Spleen (tissue), 11 donors: ENCODE measurements at regions not wholly inside any gene's neighbourhood (a gene's known extent, or its start where the extent isn't known, plus 50 kb on each side); places are given as distances from the start of the nearest gene placed in this dataset.

Source experiments
- DNase-seq: peaks from one replicate; pipeline ENCODE4 v3.0.0-alpha.2; 2020
- H3K27ac ChIP-seq, 8 donors: fragments of 200-600 bp; sonication (generic) in 7 of 8; 1 replicate in 4 of 8; 2 replicates in 4 of 8; pipeline versions ENCODE4 v1.5.0 to v1.8.0; 2016 to 2021; ENCODE audit warnings: inconsistent platforms in 4 of 8, mild to moderate bottlenecking in 4 of 8, moderate library complexity in 1 of 8
- H3K27me3 ChIP-seq, 7 donors: fragments of 200-600 bp; sonication (generic) in 6 of 7; replicated peaks in 1 of 7; 1 replicate in 4 of 7; 2 replicates in 3 of 7; pipeline versions ENCODE4 v1.5.0 to v1.8.0; 2016 to 2021; ENCODE audit warnings: inconsistent platforms in 3 of 7, mild to moderate bottlenecking in 1 of 7
- H3K36me3 ChIP-seq, 6 donors: fragments of 200-600 bp; sonication (generic) in 5 of 6; 1 replicate in 4 of 6; 2 replicates in 2 of 6; pipeline versions ENCODE4 v1.5.0 to v1.8.0; 2016 to 2021; ENCODE audit warnings: inconsistent platforms in 2 of 6
- H3K4me1 ChIP-seq, 6 donors: fragments of 200-600 bp; sonication (generic) in 5 of 6; 1 replicate in 3 of 6; 2 replicates in 3 of 6; pipeline versions ENCODE4 v1.5.0 to v1.8.0; 2016 to 2021; ENCODE audit warnings: inconsistent platforms in 3 of 6
- H3K4me3 ChIP-seq, 8 donors: fragments of 200-600 bp; sonication (generic) in 7 of 8; 1 replicate in 4 of 8; 2 replicates in 4 of 8; pipeline versions ENCODE4 v1.5.0 to v1.8.0; 2016 to 2021; ENCODE audit warnings: inconsistent platforms in 4 of 8, mild to moderate bottlenecking in 4 of 8, moderate library complexity in 2 of 8
- H3K9me3 ChIP-seq, 8 donors: fragments of 200-600 bp; sonication (generic) in 7 of 8; 1 replicate in 4 of 8; 2 replicates in 4 of 8; pipeline versions ENCODE4 v1.5.0 to v1.8.0; 2016 to 2021; ENCODE audit warnings: inconsistent platforms in 4 of 8
- POLR2A ChIP-seq, 3 donors: fragments of 450-650 bp; IDR thresholded peaks; one replicate each; pipeline ENCODE4 v1.5.1; 2017; ENCODE audit warnings: antibody characterized with exemption in 3 of 3, mild to moderate bottlenecking in 1 of 3
- POLR2AphosphoS5 ChIP-seq, 3 donors: sonication (generic); formaldehyde crosslinking; IDR thresholded peaks; one replicate each; pipeline ENCODE4 v1.5.1; 2017; ENCODE audit warnings: antibody characterized with exemption in 3 of 3
- WGBS, 5 donors: extraction: QIAGEN DNeasy Blood & Tissue Kit in 3 of 5; methylation state at CpG; one replicate each; pipeline versions ENCODE4 v1.1.5 to v1.1.7; 2013 to 2018; 5-methylcytosine and 5-hydroxymethylcytosine counted together
- intact Hi-C: fragments of 100-400 bp; cut with DNase I; formaldehyde crosslinking; loops from one replicate; pipeline ENCODE4 v1.15.0; 2023; ENCODE audit warnings: low total_unique reads
- TF ChIP-seq, protein P1 (sequence below), 11 experiments: fragments of 200-600 bp in 7 of 11; fragments of 450-650 bp in 4 of 11; sonication (generic) in 4 of 11; IDR thresholded peaks in 8 of 11; conservative IDR thresholded peaks in 3 of 11; 1 replicate in 7 of 11; 2 replicates in 4 of 11; pipeline versions ENCODE4 v1.4.0 to v1.8.0; 2016 to 2021; ENCODE audit warnings: antibody characterized with exemption in 11 of 11, inconsistent platforms in 4 of 11, mild to moderate bottlenecking in 1 of 11
- donor health status: healthy with polysubstance abuse.
- donor health status: DM: no; HTN: no; CAD: no; lungs with moderate emphysema.
- donor health status: DM: no; HTN: no; CAD: no.
- donor health status: Bipolar disorder and iron deficiency.
- donor health status: healthy.
- donor health status: DM: no; HTN: no; CAD: no.
- donor health status: DM: yes; HTN: yes; CAD: no.

DNA sequence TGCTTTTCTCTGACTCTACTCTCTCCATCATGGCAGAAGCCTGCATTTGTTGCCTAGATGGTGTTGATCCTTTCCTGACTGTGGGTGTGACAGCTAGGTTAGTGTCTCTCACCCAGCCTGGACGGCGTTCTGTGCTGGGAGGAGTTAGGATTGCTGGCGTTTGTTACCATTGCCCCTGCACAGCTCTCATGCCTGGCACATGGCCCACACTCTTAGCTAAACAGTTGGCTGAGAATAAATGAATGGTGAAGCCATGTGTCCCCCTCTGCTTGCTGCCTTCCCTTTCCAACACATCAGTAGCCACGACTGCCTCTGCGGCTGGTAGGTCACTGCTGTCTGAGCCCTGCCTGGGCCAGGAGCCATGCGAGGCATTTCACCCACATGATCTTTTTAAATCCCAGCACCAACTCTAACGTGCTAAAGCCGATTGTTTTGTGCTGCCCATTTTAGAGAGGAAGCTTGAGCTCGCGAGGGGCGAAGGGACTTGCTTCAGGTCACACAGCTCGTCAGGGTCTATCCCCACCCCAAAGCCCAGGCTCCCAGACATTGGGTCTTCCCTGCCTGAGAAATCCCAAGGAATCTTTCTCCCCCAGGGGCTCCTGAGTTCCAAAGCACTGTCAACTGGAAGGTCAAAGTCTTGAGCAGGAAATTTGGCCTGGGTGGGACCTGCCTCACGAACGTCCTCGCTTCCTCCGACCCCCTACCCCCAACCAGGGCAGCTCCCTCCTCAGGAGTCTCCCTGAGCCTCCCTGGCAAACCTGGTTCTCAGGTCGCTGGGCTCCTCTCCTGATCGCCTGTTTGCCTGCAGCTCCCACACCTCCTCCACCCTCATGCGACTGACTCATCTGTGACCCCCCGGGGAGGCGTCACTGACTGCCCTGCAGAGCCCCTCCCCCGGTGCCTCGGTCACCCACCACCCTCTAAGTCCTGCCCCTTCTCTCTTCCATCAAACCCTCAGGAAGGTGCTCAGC, 271.7 kb upstream of the C1orf174 start:
- intact Hi-C loops: no loop called here
- peak; percentile 59 for DNase-seq

DNA sequence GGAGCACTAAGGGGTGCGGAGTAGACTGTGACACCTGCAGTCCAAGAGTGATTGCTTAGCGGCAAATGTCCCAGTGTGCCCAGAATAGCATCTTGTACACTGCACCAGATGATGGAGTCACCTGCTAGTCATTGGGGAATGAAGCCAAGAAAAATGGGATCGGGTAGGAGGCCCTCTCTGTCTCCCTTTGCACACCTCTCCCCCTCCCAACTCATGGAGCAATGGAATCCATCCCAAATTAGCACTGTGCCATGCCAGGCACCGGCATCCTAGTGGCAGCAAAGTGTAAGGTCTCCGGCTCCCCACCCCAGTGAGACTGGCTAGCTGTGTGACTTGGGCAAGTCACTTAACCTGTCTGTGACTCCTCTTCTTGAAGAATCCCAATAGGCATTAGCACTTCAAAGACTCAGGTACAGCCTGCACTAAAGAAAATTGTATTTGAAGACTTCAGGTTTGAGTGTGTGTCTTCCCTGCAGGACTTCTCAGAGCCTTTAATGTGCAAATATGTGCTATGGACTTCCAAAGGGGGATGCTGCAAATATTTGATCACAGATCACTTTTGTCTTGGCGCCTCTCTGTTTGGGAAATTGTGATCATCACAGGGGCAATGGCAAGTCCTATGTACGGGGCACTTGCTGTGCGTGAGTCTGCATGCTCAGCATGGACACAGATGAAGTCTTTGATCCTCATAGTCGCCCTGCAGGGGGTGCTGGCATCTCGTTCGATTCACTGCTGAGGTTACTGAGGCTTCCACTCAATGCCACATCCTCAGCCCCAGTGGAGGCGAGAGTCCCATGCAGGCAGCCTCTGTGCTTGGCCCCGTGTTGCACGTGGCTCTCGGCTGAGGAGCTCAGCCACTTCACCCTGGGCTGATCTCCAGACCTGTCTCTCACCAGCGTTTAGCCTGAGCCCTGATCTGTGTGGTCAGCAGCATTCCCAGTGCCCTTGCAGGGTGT, 272.9 kb upstream of the C1orf174 start:
- 46 to 58% (median 55%) methylated on average over 10 to 16 of the region's 16 CpGs for WGBS, 5 donors
- TF ChIP-seq, protein P1, sequence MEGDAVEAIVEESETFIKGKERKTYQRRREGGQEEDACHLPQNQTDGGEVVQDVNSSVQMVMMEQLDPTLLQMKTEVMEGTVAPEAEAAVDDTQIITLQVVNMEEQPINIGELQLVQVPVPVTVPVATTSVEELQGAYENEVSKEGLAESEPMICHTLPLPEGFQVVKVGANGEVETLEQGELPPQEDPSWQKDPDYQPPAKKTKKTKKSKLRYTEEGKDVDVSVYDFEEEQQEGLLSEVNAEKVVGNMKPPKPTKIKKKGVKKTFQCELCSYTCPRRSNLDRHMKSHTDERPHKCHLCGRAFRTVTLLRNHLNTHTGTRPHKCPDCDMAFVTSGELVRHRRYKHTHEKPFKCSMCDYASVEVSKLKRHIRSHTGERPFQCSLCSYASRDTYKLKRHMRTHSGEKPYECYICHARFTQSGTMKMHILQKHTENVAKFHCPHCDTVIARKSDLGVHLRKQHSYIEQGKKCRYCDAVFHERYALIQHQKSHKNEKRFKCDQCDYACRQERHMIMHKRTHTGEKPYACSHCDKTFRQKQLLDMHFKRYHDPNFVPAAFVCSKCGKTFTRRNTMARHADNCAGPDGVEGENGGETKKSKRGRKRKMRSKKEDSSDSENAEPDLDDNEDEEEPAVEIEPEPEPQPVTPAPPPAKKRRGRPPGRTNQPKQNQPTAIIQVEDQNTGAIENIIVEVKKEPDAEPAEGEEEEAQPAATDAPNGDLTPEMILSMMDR (IDR thresholded peaks at IDR 0.05 in 8 of 11, conservative IDR thresholded peaks at IDR 0.05 in 3 of 11): peak in 2 of 11 experiments; percentile 18 to 20
- no peak for TF ChIP-seq POLR2AphosphoS5 (IDR thresholded peaks at IDR 0.05)
- intact Hi-C loops: no loop called here

More for the DNA sequence above, 271.7 kb upstream of the C1orf174 start:
- H3K36me3 ChIP-seq: no peaks in the 10 kb centered on the region
- no peaks in the 10 kb centered on the region for H3K4me1 ChIP-seq
- no peak overlapping the region for H3K27ac ChIP-seq
- no peaks in the 10 kb centered on the region for H3K9me3 ChIP-seq
- TF ChIP-seq POLR2AphosphoS5 (IDR thresholded peaks at IDR 0.05) (no peak), POLR2A (IDR thresholded peaks at IDR 0.05) (no peak)
- TF ChIP-seq, protein P1 (IDR thresholded peaks at IDR 0.05 in 8 of 11, conservative IDR thresholded peaks at IDR 0.05 in 3 of 11): no peak
- H3K4me3 ChIP-seq: no peak overlapping the region
- 52 to 64% (median 59%) methylated on average over 17 to 23 of the region's 23 CpGs for WGBS, 5 donors
- H3K27me3 ChIP-seq: peaks cover 0 to 51% (median 0%) of the 10 kb centered on the region in 7 donors

DNA sequence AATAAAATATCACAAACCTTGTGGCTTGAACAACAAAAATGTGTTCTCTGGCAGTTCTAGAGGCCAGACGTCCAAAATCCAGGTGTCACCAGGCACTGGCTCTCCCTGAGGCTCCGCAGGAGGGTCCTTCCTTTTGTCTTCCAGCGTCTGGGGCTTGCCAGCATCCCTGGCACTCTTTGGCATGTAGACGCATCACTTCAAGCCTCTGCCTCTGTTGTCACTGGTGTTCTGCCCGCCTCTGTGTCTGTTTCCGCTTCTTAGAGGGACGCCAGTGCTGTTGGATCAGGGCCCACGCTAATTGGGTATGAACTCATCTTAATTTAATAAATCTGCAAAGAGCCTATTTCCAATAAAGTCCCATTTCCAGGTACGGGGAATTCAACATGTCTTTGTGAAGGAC, 273.7 kb upstream of the C1orf174 start:
- Histone ChIP-seq H3K27me3 (peaks cover 0 to 35% (median 0%) of the 10 kb centered on the region in 7 donors), H3K4me3 (no peak overlapping the region), H3K27ac (no peak overlapping the region), H3K9me3 (no peaks in the 10 kb centered on the region), H3K36me3 (no peaks in the 10 kb centered on the region), H3K4me1 (no peaks in the 10 kb centered on the region)
- TF ChIP-seq POLR2A (IDR thresholded peaks at IDR 0.05): no peak
- TF ChIP-seq POLR2AphosphoS5 (IDR thresholded peaks at IDR 0.05): no peak
- TF ChIP-seq, protein P1 (IDR thresholded peaks at IDR 0.05 in 8 of 11, conservative IDR thresholded peaks at IDR 0.05 in 3 of 11): no peak
- DNase-seq: peak; percentile 15
- WGBS, 5 donors: 68 to 80% (median 74%) methylated on average over 9 of the region's 9 CpGs
- intact Hi-C loops: no loop called here

More for the DNA sequence above, 272.9 kb upstream of the C1orf174 start:
- no peaks in the 10 kb centered on the region for H3K4me1 ChIP-seq
- no peaks in the 10 kb centered on the region for H3K9me3 ChIP-seq
- no peaks in the 10 kb centered on the region for H3K36me3 ChIP-seq
- no peak overlapping the region for H3K27ac ChIP-seq
- peaks cover 0 to 41% (median 0%) of the 10 kb centered on the region in 7 donors for H3K27me3 ChIP-seq
- no peak overlapping the region for H3K4me3 ChIP-seq
- peak; percentile 54 for DNase-seq
